GM23248 (cell line): ENCODE measurements at regions not wholly inside any gene's neighbourhood (a gene's known extent, or its start where the extent isn't known, plus 50 kb on each side); places are given as distances from the start of the nearest gene placed in this dataset.

Experiments
- EZH2 ChIP-seq: fragments of 200-600 bp; sonication (generic); IDR thresholded peaks from 2 replicates; pipeline ENCODE4 v1.6.1; 2018; ENCODE audit warnings: antibody characterized with exemption, mild to moderate bottlenecking; ENCODE audit not compliant: insufficient read depth, poor library complexity, severe bottlenecking
- EZH2phosphoT487 ChIP-seq: fragments of 200-600 bp; sonication (generic); IDR thresholded peaks from 2 replicates; pipeline ENCODE4 v1.6.1; 2018; ENCODE audit warnings: antibody characterized with exemption, moderate library complexity, mild to moderate bottlenecking, low read depth; ENCODE audit not compliant: insufficient read depth

DNA sequence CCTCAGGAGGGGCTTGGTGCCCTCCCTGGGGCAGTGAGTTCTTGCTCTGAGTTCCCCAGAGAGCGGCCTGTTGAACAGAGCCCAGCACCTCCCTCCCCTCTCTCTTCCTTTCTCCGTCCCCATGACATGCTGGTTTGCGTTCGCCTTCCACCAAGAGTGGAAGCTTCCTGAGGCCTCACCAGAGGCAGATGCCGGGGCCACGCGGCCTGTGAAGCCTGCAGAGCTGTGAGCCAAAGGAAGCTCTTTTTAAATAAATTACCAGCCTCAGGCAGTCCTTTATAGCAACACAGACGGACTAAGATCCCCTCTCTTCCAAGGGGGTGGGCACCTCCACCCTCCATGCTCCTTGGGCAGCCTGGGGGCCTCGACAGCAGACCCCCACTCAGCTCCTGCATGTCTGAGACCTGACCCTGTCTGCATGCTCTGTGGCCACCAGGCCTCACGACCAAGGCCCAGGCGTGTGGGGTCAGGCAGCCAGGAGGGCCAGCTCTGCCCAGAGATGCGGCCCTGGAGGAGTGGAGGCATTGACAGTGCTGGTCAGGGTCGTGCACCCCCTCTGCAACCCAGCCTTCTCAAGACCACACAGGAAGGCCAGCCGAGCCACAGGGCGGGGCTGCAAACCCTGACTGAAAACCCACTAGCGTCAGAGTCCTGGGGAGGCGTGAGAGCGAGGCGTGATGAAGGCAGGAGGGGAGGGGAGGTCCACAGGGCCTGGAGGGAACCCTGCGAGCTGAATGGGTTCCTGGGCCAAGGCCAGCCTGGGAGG lies 54.6 kb upstream of the ADGRA1 start:
- TF ChIP-seq EZH2 (no peak), EZH2phosphoT487 (no peak)
